RWPE2 (cell line): ENCODE measurements at regions not wholly inside any gene's neighbourhood (a gene's known extent, or its start where the extent isn't known, plus 50 kb on each side); places are given as distances from the start of the nearest gene placed in this dataset.
"Not testable (repeated sequence)": the region's sequence is repeated elsewhere in the genome, so short reads cannot be mapped to it uniquely, and the experiment has no call there.

ENCODE experiments used
- ATAC-seq: fragments of 200-7000 bp; cut with Tn5 transposase; 3 replicates; pipeline ENCODE4 v1.9.1; 2021; ENCODE audit warnings: low read depth
- DNase-seq: peaks from one replicate; pipeline ENCODE4 v3.0.0-alpha.2; 2020; ENCODE audit warnings: low spot score
- H3K27ac ChIP-seq: fragments of 450-650 bp; 2 replicates; pipeline ENCODE4 v1.5.1; 2017; ENCODE audit warnings: mild to moderate bottlenecking; ENCODE audit not compliant: poor library complexity, severe bottlenecking
- H3K27me3 ChIP-seq: fragments of 250-450 bp; sonication (Bioruptor Pico); 2 replicates; pipeline ENCODE4 v1.5.1; 2021; ENCODE audit warnings: mild to moderate bottlenecking, moderate library complexity; ENCODE audit not compliant: insufficient read depth, poor library complexity, severe bottlenecking
- H3K36me3 ChIP-seq: fragments of 250-450 bp; sonication (Bioruptor Pico); 2 replicates; pipeline ENCODE4 v1.5.1; 2020; ENCODE audit warnings: low read depth, mild to moderate bottlenecking, moderate library complexity
- H3K4me1 ChIP-seq: fragments of 250-450 bp; sonication (Bioruptor Pico); 2 replicates; pipeline ENCODE4 v1.5.1; 2021; ENCODE audit warnings: mild to moderate bottlenecking, moderate library complexity; ENCODE audit not compliant: insufficient read depth, poor library complexity, severe bottlenecking
- H3K4me3 ChIP-seq: fragments of 250-450 bp; sonication (Bioruptor Pico); 2 replicates; pipeline ENCODE4 v1.5.1; 2021; ENCODE audit warnings: mild to moderate bottlenecking, moderate library complexity; ENCODE audit not compliant: severe bottlenecking
- H3K9me3 ChIP-seq: fragments of 250-450 bp; sonication (Bioruptor Pico); 2 replicates; pipeline ENCODE4 v1.5.1; 2021; ENCODE audit warnings: mild to moderate bottlenecking, moderate library complexity; ENCODE audit not compliant: severe bottlenecking
- TF ChIP-seq, protein P1 (sequence below): fragments of 450-650 bp; IDR thresholded peaks from one replicate; pipeline ENCODE4 v1.5.1; 2017; ENCODE audit warnings: mild to moderate bottlenecking, moderate library complexity; ENCODE audit not compliant: poor library complexity, severe bottlenecking

DNA sequence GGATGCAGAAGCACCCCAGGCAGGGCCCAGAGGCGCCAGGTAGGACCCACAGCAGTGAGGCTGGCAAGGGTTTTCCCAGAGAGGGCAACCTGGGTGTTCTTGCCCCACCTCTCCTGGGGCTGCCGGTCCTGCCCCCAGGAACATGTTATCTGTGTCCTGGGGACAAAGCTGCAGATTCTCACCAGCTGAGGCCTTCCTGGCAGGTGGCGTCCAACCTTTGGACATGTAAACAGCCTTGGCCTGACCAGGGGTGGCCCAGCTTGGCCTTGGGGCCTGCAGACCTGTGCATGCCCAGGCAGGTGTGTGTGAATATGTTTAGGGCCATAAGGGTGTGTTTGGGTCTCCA is 101.8 kb upstream of the LARP1 start:
- no peak overlapping the region for H3K27ac ChIP-seq
- H3K4me1 ChIP-seq: no peaks in the 10 kb centered on the region
- no peaks in the 10 kb centered on the region for H3K9me3 ChIP-seq
- H3K4me3 ChIP-seq: no peak overlapping the region
- no peak for DNase-seq
- no peaks in the 10 kb centered on the region for H3K36me3 ChIP-seq
- TF ChIP-seq, protein P1, sequence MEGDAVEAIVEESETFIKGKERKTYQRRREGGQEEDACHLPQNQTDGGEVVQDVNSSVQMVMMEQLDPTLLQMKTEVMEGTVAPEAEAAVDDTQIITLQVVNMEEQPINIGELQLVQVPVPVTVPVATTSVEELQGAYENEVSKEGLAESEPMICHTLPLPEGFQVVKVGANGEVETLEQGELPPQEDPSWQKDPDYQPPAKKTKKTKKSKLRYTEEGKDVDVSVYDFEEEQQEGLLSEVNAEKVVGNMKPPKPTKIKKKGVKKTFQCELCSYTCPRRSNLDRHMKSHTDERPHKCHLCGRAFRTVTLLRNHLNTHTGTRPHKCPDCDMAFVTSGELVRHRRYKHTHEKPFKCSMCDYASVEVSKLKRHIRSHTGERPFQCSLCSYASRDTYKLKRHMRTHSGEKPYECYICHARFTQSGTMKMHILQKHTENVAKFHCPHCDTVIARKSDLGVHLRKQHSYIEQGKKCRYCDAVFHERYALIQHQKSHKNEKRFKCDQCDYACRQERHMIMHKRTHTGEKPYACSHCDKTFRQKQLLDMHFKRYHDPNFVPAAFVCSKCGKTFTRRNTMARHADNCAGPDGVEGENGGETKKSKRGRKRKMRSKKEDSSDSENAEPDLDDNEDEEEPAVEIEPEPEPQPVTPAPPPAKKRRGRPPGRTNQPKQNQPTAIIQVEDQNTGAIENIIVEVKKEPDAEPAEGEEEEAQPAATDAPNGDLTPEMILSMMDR: no peak
- H3K27me3 ChIP-seq: no peaks in the 10 kb centered on the region
- ATAC-seq: peak; percentile 8; the same call in 1 of the 3 replicates

GRCh38 chr5:154652746-154653417 is 102.3 kb upstream of the LARP1 start:
- Histone ChIP-seq H3K4me3 (no peak overlapping the region), H3K4me1 (no peaks in the 10 kb centered on the region), H3K36me3 (no peaks in the 10 kb centered on the region), H3K9me3 (no peaks in the 10 kb centered on the region), H3K27me3 (no peaks in the 10 kb centered on the region), H3K27ac (no peak overlapping the region)
- ATAC-seq (peak; percentile 55), DNase-seq (no peak)
- TF ChIP-seq, protein P1: no peak

GRCh38 chr5:154651795-154652194 is 103.4 kb upstream of the LARP1 start:
- H3K27ac ChIP-seq, H3K27me3 ChIP-seq, ATAC-seq, H3K4me3 ChIP-seq, H3K36me3 ChIP-seq, DNase-seq, H3K9me3 ChIP-seq, H3K4me1 ChIP-seq: not testable (repeated sequence)

DNA sequence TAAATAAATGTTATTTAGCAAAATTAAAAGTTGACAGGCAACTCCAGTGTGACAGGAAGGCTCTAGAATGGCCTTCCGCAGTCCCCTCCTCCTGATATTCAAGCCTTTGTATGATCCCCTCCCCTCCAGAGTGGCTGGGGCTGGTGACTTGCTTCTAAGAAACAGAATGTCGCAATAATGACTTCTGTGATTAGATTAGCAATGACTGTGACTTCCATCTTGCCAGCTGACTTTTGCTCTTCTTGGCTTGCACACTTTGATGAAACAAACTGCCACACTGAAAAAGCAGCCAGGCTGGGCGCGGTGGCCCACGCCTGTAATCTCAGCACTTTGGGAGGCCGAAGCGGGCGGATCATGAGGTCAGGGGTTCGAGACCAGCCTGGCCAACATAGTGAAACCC is 106.5 kb upstream of the LARP1 start:
- TF ChIP-seq, protein P1: no peak
- no peak for DNase-seq
- Histone ChIP-seq H3K9me3 (no peaks in the 10 kb centered on the region), H3K4me3 (no peak overlapping the region), H3K4me1 (no peaks in the 10 kb centered on the region), H3K27me3 (no peaks in the 10 kb centered on the region), H3K36me3 (no peaks in the 10 kb centered on the region), H3K27ac (no peak overlapping the region)
- ATAC-seq: no peak

DNA sequence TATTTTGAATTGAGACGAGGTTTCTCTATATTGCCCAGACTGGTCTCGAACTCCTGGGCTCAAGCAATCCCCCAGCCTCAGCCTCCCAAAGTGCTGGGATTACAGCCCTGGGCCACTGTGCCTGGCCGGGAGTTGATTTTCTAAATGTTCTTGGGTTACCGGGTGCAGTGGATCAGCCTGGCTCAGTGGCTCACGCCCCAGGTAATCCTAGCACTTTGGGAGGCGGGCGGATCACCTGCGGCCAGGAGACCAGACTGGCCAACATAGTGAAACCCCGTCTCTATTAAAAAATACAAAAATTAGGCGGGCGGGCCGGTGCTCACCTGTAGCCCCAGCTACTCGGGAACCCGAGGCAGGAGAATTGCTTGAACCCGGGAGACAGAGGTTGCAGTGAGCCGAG is 106.9 kb upstream of the LARP1 start:
- TF ChIP-seq, protein P1: no peak
- Histone ChIP-seq H3K4me3 (no peak overlapping the region), H3K27ac (no peak overlapping the region)

More for the DNA sequence above, 106.9 kb upstream of the LARP1 start:
- no peak for DNase-seq
- no peaks in the 10 kb centered on the region for H3K9me3 ChIP-seq
- H3K36me3 ChIP-seq: no peaks in the 10 kb centered on the region
- ATAC-seq: no peak
- no peaks in the 10 kb centered on the region for H3K4me1 ChIP-seq
- H3K27me3 ChIP-seq: no peaks in the 10 kb centered on the region
